H1 (cell line): ENCODE measurements at regions not wholly inside any gene's neighbourhood (a gene's known extent, or its start where the extent isn't known, plus 50 kb on each side); places are given as distances from the start of the nearest gene placed in this dataset.

Experiments used
- CTCF ChIA-PET: fragments of 300-600 bp; sonication (Branson Sonifier 250); formaldehyde crosslinking; loops from one replicate; lab custom pipeline; 2021; ENCODE audit not compliant: partially characterized antibody; lab: Charles Lee
- POLR2A ChIA-PET: fragments of 300-600 bp; sonication (Branson Sonifier 250); formaldehyde crosslinking; loops from one replicate; lab custom pipeline; 2021; ENCODE audit warnings: inconsistent platforms; ENCODE audit not compliant: partially characterized antibody; lab: Charles Lee
- DNase-seq, 2 experiments: peaks; one replicate each; pipeline versions ENCODE4 v3.0.0 to v3.0.0-alpha.2; 2010 to 2022; ENCODE audit warnings: low spot score in 2 of 2, low read depth in 1 of 2, mixed read lengths in 1 of 2
- FAIRE-seq: peaks from 2 replicates; lab custom pipeline; 2011; peaks lifted over from hg19 to GRCh38; lab: Jason Lieb, UNC
- H2AFZ ChIP-seq: 2 replicates; pipeline ENCODE4 v1.8.1; 2012; ENCODE audit warnings: low read length, inconsistent platforms
- H2AK5ac ChIP-seq: 2 replicates; pipeline ENCODE4 v1.6.1; 2013; ENCODE audit warnings: low read depth, low read length
- H2BK120ac ChIP-seq: replicated peaks from 2 replicates; pipeline ENCODE3; 2013; ENCODE audit warnings: low read depth, low read length, inconsistent platforms
- H2BK12ac ChIP-seq: 2 replicates; pipeline ENCODE4 v1.6.1; 2013; ENCODE audit warnings: low read depth, low read length
- H2BK15ac ChIP-seq: 2 replicates; pipeline ENCODE4 v1.6.1; 2013; ENCODE audit warnings: low read length
- H2BK20ac ChIP-seq: 2 replicates; pipeline ENCODE4 v1.6.1; 2013; ENCODE audit warnings: low read length
- H2BK5ac ChIP-seq: 2 replicates; pipeline ENCODE4 v1.6.1; 2013; ENCODE audit warnings: low read depth, low read length
- H3K14ac ChIP-seq: 2 replicates; pipeline ENCODE4 v1.6.1; 2013; ENCODE audit warnings: inconsistent platforms; ENCODE audit not compliant: insufficient read length
- H3K18ac ChIP-seq: 2 replicates; pipeline ENCODE4 v1.6.1; 2013; ENCODE audit warnings: low read length; ENCODE audit errors: extremely low read depth
- H3K23ac ChIP-seq: 2 replicates; pipeline ENCODE4 v1.6.1; 2013; ENCODE audit warnings: inconsistent platforms; ENCODE audit not compliant: insufficient read length
- H3K23me2 ChIP-seq: 2 replicates; pipeline ENCODE4 v1.6.1; 2013; ENCODE audit warnings: low read depth, low read length
- H3K27ac ChIP-seq: 2 replicates; pipeline ENCODE4 v1.6.1; 2011; ENCODE audit warnings: low read depth, low read length, inconsistent platforms
- H3K27me3 ChIP-seq, 4 experiments: replicated peaks in 1 of 4; 1 replicate in 1 of 4; 2 replicates in 3 of 4; pipeline versions ENCODE4 v1.6.1 to v1.8.1; 2011 to 2013; ENCODE audit warnings: low read length in 3 of 4, mild to moderate bottlenecking in 3 of 4, inconsistent platforms in 2 of 4, mixed read lengths in 2 of 4, moderate library complexity in 1 of 4; ENCODE audit not compliant: control insufficient read depth in 3 of 4, insufficient read depth in 3 of 4; ENCODE audit errors: extremely low read depth in 1 of 4
- H3K36me3 ChIP-seq, 4 experiments: 2 replicates each; pipeline versions ENCODE4 v1.6.1 to v1.8.1; 2011 to 2013; ENCODE audit warnings: mild to moderate bottlenecking in 4 of 4, low read length in 3 of 4, moderate library complexity in 2 of 4, control low read depth in 1 of 4, inconsistent platforms in 1 of 4; ENCODE audit not compliant: insufficient read depth in 4 of 4, control insufficient read depth in 2 of 4
- H3K4ac ChIP-seq: replicated peaks from 2 replicates; pipeline ENCODE3; 2013; ENCODE audit warnings: low read length, low read depth, mixed read lengths, inconsistent platforms; ENCODE audit not compliant: insufficient read length
- H3K4me1 ChIP-seq, 4 experiments: replicated peaks in 1 of 4; 1 replicate in 1 of 4; 2 replicates in 3 of 4; pipeline versions ENCODE4 v1.6.1 to v1.8.1; 2011 to 2013; ENCODE audit warnings: low read length in 3 of 4, inconsistent platforms in 2 of 4, mixed read lengths in 1 of 4; ENCODE audit not compliant: insufficient read depth in 4 of 4, control insufficient read depth in 3 of 4
- H3K4me2 ChIP-seq, 2 experiments: 2 replicates each; pipeline versions ENCODE4 v1.6.1 to v1.8.1; 2011 to 2013; ENCODE audit warnings: low read depth in 2 of 2, low read length in 2 of 2, control low read depth in 1 of 2, inconsistent platforms in 1 of 2, mild to moderate bottlenecking in 1 of 2; ENCODE audit not compliant: insufficient read depth in 1 of 2
- H3K4me3 ChIP-seq, 4 experiments: fragments of 200-600, 300-600 bp in 1 of 4; sonication (generic), shearing (Covaris generic), sonication (Bioruptor Twin) in 1 of 4; 2 replicates each; pipeline versions ENCODE4 v1.5.1 to v1.8.1; 2011 to 2016; ENCODE audit warnings: low read length in 4 of 4, low read depth in 3 of 4, control low read depth in 2 of 4, inconsistent platforms in 2 of 4, mild to moderate bottlenecking in 2 of 4, mixed read lengths in 1 of 4, moderate library complexity in 1 of 4; ENCODE audit not compliant: insufficient read depth in 2 of 4; ENCODE audit errors: extremely low read depth in 1 of 4
- H3K56ac ChIP-seq: replicated peaks from 2 replicates; pipeline ENCODE3; 2013; ENCODE audit warnings: low read depth, mild to moderate bottlenecking, mixed read lengths, low read length, inconsistent platforms; ENCODE audit not compliant: insufficient read length
- H3K79me1 ChIP-seq: 2 replicates; pipeline ENCODE4 v1.6.1; 2013; ENCODE audit warnings: low read depth, low read length, control low read depth
- H3K79me2 ChIP-seq, 2 experiments: 2 replicates each; pipeline versions ENCODE4 v1.6.1 to v1.8.1; 2012 to 2013; ENCODE audit warnings: low read length in 2 of 2, mild to moderate bottlenecking in 2 of 2, inconsistent platforms in 1 of 2; ENCODE audit not compliant: insufficient read depth in 2 of 2, control insufficient read depth in 1 of 2
- H3K9ac ChIP-seq, 4 experiments: replicated peaks in 1 of 4; 1 replicate in 1 of 4; 2 replicates in 3 of 4; pipeline versions ENCODE4 v1.6.1 to v1.8.1; 2011 to 2013; ENCODE audit warnings: low read depth in 3 of 4, low read length in 3 of 4, control low read depth in 2 of 4, mild to moderate bottlenecking in 2 of 4, moderate library complexity in 2 of 4, inconsistent platforms in 1 of 4; ENCODE audit errors: extremely low read depth in 1 of 4
- H3K9me3 ChIP-seq, 2 experiments: 2 replicates each; pipeline versions ENCODE4 v1.6.1 to v1.8.1; 2012 to 2013; ENCODE audit warnings: mild to moderate bottlenecking in 2 of 2, moderate library complexity in 2 of 2, control low read depth in 1 of 2, inconsistent platforms in 1 of 2, low read depth in 1 of 2, low read length in 1 of 2, mixed read lengths in 1 of 2; ENCODE audit not compliant: insufficient read depth in 2 of 2
- H4K20me1 ChIP-seq, 2 experiments: replicated peaks in 1 of 2; 2 replicates each; pipeline versions ENCODE3 to v1.8.1; 2011 to 2013; ENCODE audit warnings: inconsistent platforms in 2 of 2, low read length in 2 of 2, mild to moderate bottlenecking in 1 of 2; ENCODE audit not compliant: insufficient read depth in 2 of 2, control insufficient read depth in 1 of 2
- H4K5ac ChIP-seq: 2 replicates; pipeline ENCODE4 v1.6.1; 2013; ENCODE audit warnings: low read length, low read depth, mixed read lengths, inconsistent platforms; ENCODE audit not compliant: insufficient read length
- H4K8ac ChIP-seq: 2 replicates; pipeline ENCODE4 v1.8.0; 2013; ENCODE audit warnings: mild to moderate bottlenecking, moderate library complexity, low read length, inconsistent platforms; ENCODE audit not compliant: insufficient read depth; ENCODE audit errors: extremely low read depth
- H4K91ac ChIP-seq: replicated peaks from 2 replicates; pipeline ENCODE3; 2013; ENCODE audit warnings: low read length, mixed read lengths, inconsistent platforms; ENCODE audit not compliant: insufficient read length
- CBX8 ChIP-seq: fragments of 300-800, 300-1000 bp; sonication (generic); IDR thresholded peaks from 2 replicates; pipeline ENCODE4 v1.7.1; 2016; ENCODE audit warnings: low read depth, low read length, borderline replicate concordance
- SRF ChIP-seq: IDR thresholded peaks from 2 replicates; pipeline ENCODE4 v1.6.1; 2011; ENCODE audit warnings: mild to moderate bottlenecking, low read depth, low read length, moderate library complexity
- TAF7 ChIP-seq: optimal IDR thresholded peaks from 2 replicates; pipeline ENCODE3; 2011; ENCODE audit warnings: low read depth, mild to moderate bottlenecking, inconsistent platforms, low read length, moderate library complexity, borderline replicate concordance
- WGBS, 2 experiments: shearing (Covaris generic) in 1 of 2; methylation state at CpG; one replicate each; pipeline versions ENCODE4 v1.1.6 to v1.1.7; 2013 to 2015; ENCODE audit warnings: low lambda C conversion rate in 2 of 2, mixed read lengths in 2 of 2, inconsistent platforms in 1 of 2, low coverage in 1 of 2, missing lambda C conversion rate in 1 of 2; ENCODE audit not compliant: insufficient replicate concordance in 2 of 2, insufficient coverage in 1 of 2, insufficient read length in 1 of 2; ENCODE audit errors: extremely low coverage in 1 of 2, missing lambda C conversion rate in 1 of 2; 5-methylcytosine and 5-hydroxymethylcytosine counted together
- TF ChIP-seq, protein P1 (sequence below): IDR thresholded peaks from 2 replicates; pipeline ENCODE4 v1.6.1; 2012; ENCODE audit warnings: inconsistent platforms

DNA sequence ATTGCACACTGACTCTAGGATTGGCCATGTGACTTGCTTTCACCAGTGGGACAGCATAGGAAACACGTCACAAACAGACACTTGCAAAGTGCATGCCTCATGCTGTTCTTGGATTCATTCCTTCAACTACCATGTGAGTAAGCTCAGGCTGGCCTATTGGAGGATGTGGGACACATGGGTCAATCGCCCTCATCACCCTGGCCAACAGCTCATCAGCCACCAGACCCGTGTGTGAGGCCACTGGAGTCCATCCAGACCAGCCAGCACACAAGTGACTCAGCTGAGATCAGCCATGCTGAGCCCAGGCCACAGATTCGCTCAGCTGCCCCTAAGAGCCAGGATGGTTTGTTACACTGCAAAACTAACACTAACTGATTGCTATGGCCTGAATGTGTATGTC is 216.1 kb upstream of the GRIK3 start:
- WGBS, 2 experiments, result 70% methylated on average over 4 of the region's 4 CpGs; no CpG with 5 or more reads in 1 of the 2 experiments
- Histone ChIP-seq H2AFZ (no peak overlapping the region), H3K27me3 (peaks cover 0 to 7% (median 1%) of the 10 kb centered on the region in 4 experiments; a peak in 2 of 7 replicates), H3K23me2 (no peaks in the 10 kb centered on the region), H3K23ac (no peak overlapping the region), H3K4ac (no peak overlapping the region), H3K18ac (no peak overlapping the region), H3K79me1 (no peaks in the 10 kb centered on the region), H4K8ac (no peak overlapping the region), H3K9me3 (no peaks in the 10 kb centered on the region), H3K27ac (no peak overlapping the region), H2AK5ac (no peak overlapping the region), H4K5ac (no peak overlapping the region), H3K4me2 (no peak overlapping the region), H3K56ac (no peak overlapping the region), H3K4me3 (no peak overlapping the region), H3K14ac (no peak overlapping the region), H2BK15ac (no peak overlapping the region), H2BK20ac (no peak overlapping the region), H3K9ac (no peak overlapping the region), H2BK5ac (no peak overlapping the region), H3K4me1 (no peaks in the 10 kb centered on the region), H4K91ac (no peak overlapping the region), H2BK120ac (no peak overlapping the region), H3K79me2 (no peaks in the 10 kb centered on the region), H2BK12ac (no peak overlapping the region), H4K20me1 (no peaks in the 10 kb centered on the region), H3K36me3 (no peaks in the 10 kb centered on the region)
- FAIRE-seq (no peak), DNase-seq (no peak)
- CTCF ChIA-PET, result interaction anchor here (0.9 to 1.4 kb wide), 4 partner anchors 72 to 372 kb away, joined by 3 to 5 read pairs (median 4); no protein-coding TSS in a partner anchor
- POLR2A ChIA-PET, result interaction anchor here (1.0 to 1.4 kb wide), 2 partner anchors 15 to 52 kb away, joined by 3 read pairs; no protein-coding TSS in a partner anchor
- TF ChIP-seq CBX8 (no peak), SRF (no peak), TAF7 (no peak)
- TF ChIP-seq, protein P1, sequence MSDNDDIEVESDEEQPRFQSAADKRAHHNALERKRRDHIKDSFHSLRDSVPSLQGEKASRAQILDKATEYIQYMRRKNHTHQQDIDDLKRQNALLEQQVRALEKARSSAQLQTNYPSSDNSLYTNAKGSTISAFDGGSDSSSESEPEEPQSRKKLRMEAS, result no peak
